Prostate gland (tissue), 2 donors: ENCODE measurements at regions not wholly inside any gene's neighbourhood (a gene's known extent, or its start where the extent isn't known, plus 50 kb on each side); places are given as distances from the start of the nearest gene placed in this dataset.

ENCODE experiments used
- DNase-seq: peaks from one replicate; pipeline ENCODE4 v3.0.0-alpha.2; 2019; ENCODE audit warnings: low spot score
- H3K27ac ChIP-seq, 2 donors: fragments of 200-600 bp; sonication (generic); 2 replicates each; pipeline ENCODE4 v1.5.1; 2017 to 2019
- H3K27me3 ChIP-seq: fragments of 200-600 bp; sonication (generic); replicated peaks from 2 replicates; pipeline ENCODE4 v1.5.1; 2019; ENCODE audit not compliant: insufficient read depth
- H3K36me3 ChIP-seq, 2 donors: fragments of 200-600 bp; sonication (generic); 1 replicate in 1 of 2; 2 replicates in 1 of 2; pipeline versions ENCODE4 v1.5.1 to v1.8.1; 2017 to 2019
- H3K4me1 ChIP-seq: fragments of 200-600 bp; sonication (generic); replicated peaks from 2 replicates; pipeline ENCODE4 v1.5.1; 2019
- H3K4me3 ChIP-seq, 2 donors: fragments of 200-600 bp; sonication (generic); 2 replicates each; pipeline ENCODE4 v1.5.1; 2017 to 2019
- H3K9me3 ChIP-seq: fragments of 200-600 bp; sonication (generic); 2 replicates; pipeline ENCODE4 v1.5.1; 2017
- CTCF ChIP-seq, 4 experiments: fragments of 200-600 bp in 2 of 4; fragments of 450-650 bp in 2 of 4; sonication (generic) in 2 of 4; IDR thresholded peaks; 1 replicate in 3 of 4; 2 replicates in 1 of 4; pipeline ENCODE4 v1.5.1; 2016 to 2019; ENCODE audit warnings: antibody characterized with exemption in 4 of 4, mild to moderate bottlenecking in 2 of 4, moderate library complexity in 2 of 4
- POLR2A ChIP-seq: fragments of 450-650 bp; IDR thresholded peaks from one replicate; pipeline ENCODE4 v1.6.1; 2016; ENCODE audit warnings: antibody characterized with exemption, mild to moderate bottlenecking
- POLR2AphosphoS5 ChIP-seq: sonication (generic); formaldehyde crosslinking; IDR thresholded peaks from one replicate; pipeline ENCODE4 v1.6.1; 2017; ENCODE audit warnings: antibody characterized with exemption
- WGBS: methylation state at CpG from one replicate; pipeline ENCODE4 v1.1.5; 2018; 5-methylcytosine and 5-hydroxymethylcytosine counted together
- intact Hi-C: fragments of 100-400 bp; cut with DNase I; formaldehyde crosslinking; loops from one replicate; pipeline ENCODE4 v1.14.2; 2022

DNA sequence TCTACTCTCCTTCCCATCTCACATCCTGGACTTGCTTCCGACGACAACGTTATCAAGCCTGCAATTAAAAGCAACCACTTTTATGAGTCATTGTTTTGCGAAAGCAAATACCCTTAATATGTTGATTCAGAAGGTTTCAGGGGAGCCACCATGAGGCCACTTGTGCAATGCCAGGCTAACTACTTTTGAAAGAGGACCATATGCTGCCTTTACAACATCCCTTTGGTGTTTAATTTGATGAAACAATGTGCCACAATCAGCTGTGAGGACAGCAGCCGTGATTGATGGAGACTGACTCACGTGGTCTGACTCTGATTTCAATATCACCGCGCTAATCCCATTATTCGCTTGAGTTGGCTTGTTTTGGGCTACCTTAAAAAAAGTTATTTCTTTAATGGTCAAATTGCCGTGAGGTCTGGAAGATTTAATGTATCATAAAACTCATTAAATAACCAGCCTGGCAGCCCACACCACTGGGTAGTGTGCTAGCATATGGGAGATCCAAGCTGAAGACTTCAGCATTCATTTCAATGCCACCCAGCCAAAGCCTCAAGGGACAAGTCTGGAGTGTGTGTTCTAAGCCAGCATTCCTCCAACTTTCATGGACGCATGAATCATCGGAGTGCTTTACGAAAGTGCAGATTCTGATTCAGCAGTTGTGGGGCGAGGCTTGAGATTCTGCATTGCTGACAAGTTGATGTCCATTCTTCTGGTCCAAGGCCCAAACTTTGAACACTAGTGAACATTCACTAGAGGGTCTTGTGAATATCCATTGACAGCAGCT is 73.3 kb upstream of the PAXBP1 start:
- peaks cover 4% of the 10 kb centered on the region for H3K27me3 ChIP-seq
- intact Hi-C loops: loop anchor here (10.0 kb wide), 1 partner anchor 280 kb away; no protein-coding TSS in a partner anchor
- H3K9me3 ChIP-seq: no peaks in the 10 kb centered on the region
- H3K27ac ChIP-seq: no peak overlapping the region
- no peak overlapping the region for H3K4me3 ChIP-seq
- no peaks in the 10 kb centered on the region for H3K36me3 ChIP-seq
- WGBS: 53% methylated on average over 14 of the region's 14 CpGs
- no peaks in the 10 kb centered on the region for H3K4me1 ChIP-seq
- TF ChIP-seq POLR2A: no peak
- TF ChIP-seq CTCF (IDR thresholded peaks at IDR 0.05): no peak
- no peak for TF ChIP-seq POLR2AphosphoS5
- DNase-seq: no peak

GRCh38 chr21:32858628-32859027 is 87.1 kb upstream of the PAXBP1 start:
- 90% methylated on average over 4 of the region's 4 CpGs for WGBS
- Histone ChIP-seq H3K27me3 (no peaks in the 10 kb centered on the region), H3K4me1 (no peaks in the 10 kb centered on the region), H3K36me3 (no peaks in the 10 kb centered on the region), H3K4me3 (no peak overlapping the region), H3K9me3 (no peaks in the 10 kb centered on the region), H3K27ac (no peak overlapping the region)
- intact Hi-C loops: no loop called here
- TF ChIP-seq POLR2AphosphoS5: no peak
- DNase-seq: no peak

DNA sequence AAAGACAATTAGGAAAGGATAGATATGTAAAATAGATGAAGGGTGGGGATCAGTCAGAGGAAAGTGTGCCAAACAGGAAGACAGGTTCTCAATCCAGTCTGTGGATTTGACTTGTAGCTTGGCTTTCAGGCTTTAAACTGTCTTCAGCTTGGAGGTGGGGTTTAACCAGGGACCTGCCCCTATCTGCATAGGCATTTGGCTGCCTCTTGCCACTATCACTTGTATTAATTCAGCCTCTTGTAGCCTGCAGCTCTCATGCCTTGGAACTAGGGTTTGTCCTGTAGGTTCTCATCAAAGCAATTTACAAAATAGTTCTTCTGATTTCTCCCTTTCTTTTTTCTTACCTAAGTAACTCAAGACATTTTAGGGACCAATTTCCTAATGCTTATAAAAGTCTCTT is 88.8 kb upstream of the PAXBP1 start:
- Histone ChIP-seq H3K27me3 (no peaks in the 10 kb centered on the region), H3K27ac (no peak overlapping the region), H3K9me3 (no peaks in the 10 kb centered on the region), H3K4me3 (no peak overlapping the region), H3K4me1 (no peaks in the 10 kb centered on the region), H3K36me3 (no peaks in the 10 kb centered on the region)
- DNase-seq: no peak
- TF ChIP-seq POLR2AphosphoS5: no peak
- no peak for TF ChIP-seq POLR2A
- intact Hi-C loops: no loop called here

GRCh38 chr21:32861866-32862265 is 90.3 kb upstream of the PAXBP1 start:
- intact Hi-C loops: no loop called here

GRCh38 chr21:32867597-32867996 is 96.0 kb upstream of the PAXBP1 start:
- Histone ChIP-seq H3K4me1 (no peaks in the 10 kb centered on the region), H3K27ac (no peak overlapping the region), H3K36me3 (no peaks in the 10 kb centered on the region), H3K9me3 (no peaks in the 10 kb centered on the region), H3K4me3 (no peak overlapping the region), H3K27me3 (no peaks in the 10 kb centered on the region)
- intact Hi-C loops: no loop called here
- no peak for DNase-seq
- WGBS: 70% methylated on average over 4 of the region's 4 CpGs
- TF ChIP-seq POLR2AphosphoS5 (no peak), CTCF (IDR thresholded peaks at IDR 0.05) (no peak), POLR2A (no peak)

More at GRCh38 chr21:32861866-32862265, 90.3 kb upstream of the PAXBP1 start:
- Histone ChIP-seq H3K27me3 (no peaks in the 10 kb centered on the region), H3K27ac (no peak overlapping the region), H3K4me3 (no peak overlapping the region), H3K36me3 (no peaks in the 10 kb centered on the region), H3K4me1 (no peaks in the 10 kb centered on the region), H3K9me3 (no peaks in the 10 kb centered on the region)
- no peak for TF ChIP-seq POLR2A
- no peak for TF ChIP-seq POLR2AphosphoS5
- TF ChIP-seq CTCF (IDR thresholded peaks at IDR 0.05): no peak
- WGBS: 56% methylated on average over 4 of the region's 4 CpGs
- no peak for DNase-seq
